ENCODE measurements at regions not wholly inside any gene's neighbourhood (a gene's known extent, or its start where the extent isn't known, plus 50 kb on each side); places are given as distances from the start of the nearest gene placed in this dataset.

GRCh38 chr11:29458252-29458651 is 558.6 kb downstream of the KCNA4 start:
- TF ChIP-seq CTCF (IDR thresholded peaks at IDR 0.05) (no peak), RAD21 (IDR thresholded peaks at IDR 0.05; ENCODE audit: low read length) (no peak), RFX5 (IDR thresholded peaks at IDR 0.05; ENCODE audit: low read length) (no peak), IRF3 (IDR thresholded peaks at IDR 0.05; ENCODE audit: low read depth, low read length) (no peak), MXI1 (IDR thresholded peaks at IDR 0.05; ENCODE audit: low read depth, low read length) (no peak), USF1 (IDR thresholded peaks at IDR 0.05; ENCODE audit: borderline replicate concordance, low read depth) (no peak), EP300 (IDR thresholded peaks at IDR 0.05; ENCODE audit: borderline replicate concordance in 1 of 2, low read depth in 1 of 2, low read length in 1 of 2) (no peak), POLR2AphosphoS5 (IDR thresholded peaks at IDR 0.05; ENCODE audit: low read depth, low read length) (no peak), EZH2phosphoT487 (IDR thresholded peaks at IDR 0.05; ENCODE audit: borderline replicate concordance, low read depth) (no peak), REST (IDR thresholded peaks at IDR 0.05; ENCODE audit: low read depth, low read length) (no peak), GATA2 (CRISPR knock-in tag; IDR thresholded peaks at IDR 0.05) (no peak), PBX3 (IDR thresholded peaks at IDR 0.05) (no peak), MAX (IDR thresholded peaks at IDR 0.05; ENCODE audit: low read depth) (no peak)
